ENCODE measurements at regions not wholly inside any gene's neighbourhood (a gene's known extent, or its start where the extent isn't known, plus 50 kb on each side); places are given as distances from the start of the nearest gene placed in this dataset.

DNA sequence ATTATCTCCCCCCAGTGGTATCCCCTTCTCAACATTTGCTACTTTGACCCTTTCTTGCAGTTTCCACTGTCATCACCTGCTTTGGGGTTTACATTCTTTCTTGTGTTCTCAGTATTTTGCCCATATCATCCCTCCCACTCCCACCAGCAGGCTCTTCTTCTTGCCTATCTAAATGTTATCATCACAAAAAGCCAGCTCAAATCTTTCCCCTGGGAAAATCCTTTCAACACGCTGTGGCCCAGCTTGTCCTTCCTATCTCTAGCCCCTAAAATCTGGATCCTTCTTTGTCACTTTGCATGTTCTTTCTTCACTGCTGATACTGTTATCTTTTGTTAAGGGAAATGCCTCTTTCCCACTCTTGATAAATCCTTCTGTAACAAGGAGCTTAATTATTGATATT lies 138.2 kb downstream of the RAD51AP2 start:
- TF ChIP-seq, protein P1, sequence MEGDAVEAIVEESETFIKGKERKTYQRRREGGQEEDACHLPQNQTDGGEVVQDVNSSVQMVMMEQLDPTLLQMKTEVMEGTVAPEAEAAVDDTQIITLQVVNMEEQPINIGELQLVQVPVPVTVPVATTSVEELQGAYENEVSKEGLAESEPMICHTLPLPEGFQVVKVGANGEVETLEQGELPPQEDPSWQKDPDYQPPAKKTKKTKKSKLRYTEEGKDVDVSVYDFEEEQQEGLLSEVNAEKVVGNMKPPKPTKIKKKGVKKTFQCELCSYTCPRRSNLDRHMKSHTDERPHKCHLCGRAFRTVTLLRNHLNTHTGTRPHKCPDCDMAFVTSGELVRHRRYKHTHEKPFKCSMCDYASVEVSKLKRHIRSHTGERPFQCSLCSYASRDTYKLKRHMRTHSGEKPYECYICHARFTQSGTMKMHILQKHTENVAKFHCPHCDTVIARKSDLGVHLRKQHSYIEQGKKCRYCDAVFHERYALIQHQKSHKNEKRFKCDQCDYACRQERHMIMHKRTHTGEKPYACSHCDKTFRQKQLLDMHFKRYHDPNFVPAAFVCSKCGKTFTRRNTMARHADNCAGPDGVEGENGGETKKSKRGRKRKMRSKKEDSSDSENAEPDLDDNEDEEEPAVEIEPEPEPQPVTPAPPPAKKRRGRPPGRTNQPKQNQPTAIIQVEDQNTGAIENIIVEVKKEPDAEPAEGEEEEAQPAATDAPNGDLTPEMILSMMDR (IDR thresholded peaks at IDR 0.05) = no peak
- TF ChIP-seq POLR2AphosphoS5 (IDR thresholded peaks at IDR 0.05) = no peak

All from stomach (tissue), 4 donors.